PC-9 (cell line): ENCODE measurements at regions not wholly inside any gene's neighbourhood (a gene's known extent, or its start where the extent isn't known, plus 50 kb on each side); places are given as distances from the start of the nearest gene placed in this dataset.

ENCODE experiments used
- BruUV-seq: library from RNA; stranded (reverse); fragments of 400-500 nt; replicated peaks from 2 replicates; lab custom pipeline; 2021; lab: Mats Ljungman, UMichigan
- CTCF ChIA-PET: fragments of 300-600 bp; sonication (Branson Sonifier 250); formaldehyde crosslinking; loops from one replicate; lab custom pipeline; 2022; ENCODE audit warnings: antibody characterized with exemption; lab: Charles Lee
- POLR2A ChIA-PET: fragments of 300-600 bp; sonication (Branson Sonifier 250); formaldehyde crosslinking; loops from one replicate; lab custom pipeline; 2022; ENCODE audit warnings: antibody characterized with exemption; ENCODE audit not compliant: unreplicated experiment; lab: Charles Lee
- DNase-seq, 2 experiments: peaks; one replicate each; pipeline versions ENCODE4 v3.0.0 to v3.0.0-alpha.2; 2015 to 2022; ENCODE audit warnings: mixed read lengths in 1 of 2
- H2AFZ ChIP-seq: fragments of 200-600 bp; sonication (generic); 2 replicates; pipeline ENCODE4 v1.8.1; 2017; ENCODE audit warnings: antibody characterized with exemption
- H3F3A ChIP-seq: fragments of 200-600 bp; sonication (generic); 2 replicates; pipeline ENCODE4 v1.8.1; 2017; ENCODE audit warnings: antibody characterized with exemption, mild to moderate bottlenecking, low read depth; ENCODE audit not compliant: insufficient read depth
- H3K27ac ChIP-seq: fragments of 200-600 bp; sonication (generic); 2 replicates; pipeline ENCODE4 v1.6.1; 2016; ENCODE audit warnings: mixed run types
- H3K27me3 ChIP-seq: fragments of 200-600 bp; sonication (generic); 2 replicates; pipeline ENCODE4 v1.6.1; 2016; ENCODE audit warnings: low read depth, mixed run types; ENCODE audit not compliant: insufficient read depth
- H3K36me3 ChIP-seq: fragments of 200-600 bp; sonication (generic); 2 replicates; pipeline ENCODE4 v1.6.1; 2016; ENCODE audit warnings: low read depth, mixed run types
- H3K4me1 ChIP-seq: fragments of 200-600 bp; sonication (generic); replicated peaks from 2 replicates; pipeline ENCODE4 v1.6.1; 2016; ENCODE audit warnings: mixed run types; ENCODE audit not compliant: insufficient read depth
- H3K4me2 ChIP-seq: fragments of 200-600 bp; sonication (generic); 2 replicates; pipeline ENCODE4 v1.6.1; 2017; ENCODE audit warnings: mixed run types
- H3K4me3 ChIP-seq: fragments of 200-600 bp; sonication (generic); 2 replicates; pipeline ENCODE4 v1.6.1; 2016; ENCODE audit warnings: mixed run types
- H3K79me2 ChIP-seq: fragments of 200-600 bp; sonication (generic); 2 replicates; pipeline ENCODE4 v1.6.1; 2017; ENCODE audit warnings: low read depth, mixed run types
- H3K9me2 ChIP-seq: fragments of 200-600 bp; sonication (generic); 2 replicates; pipeline ENCODE4 v1.8.1; 2017; ENCODE audit warnings: mild to moderate bottlenecking; ENCODE audit not compliant: insufficient read depth
- H3K9me3 ChIP-seq: fragments of 200-600 bp; sonication (generic); 2 replicates; pipeline ENCODE4 v1.8.1; 2016; ENCODE audit warnings: low read depth; ENCODE audit not compliant: insufficient read depth
- H4K20me1 ChIP-seq: fragments of 200-600 bp; sonication (generic); 2 replicates; pipeline ENCODE4 v1.8.1; 2017; ENCODE audit not compliant: insufficient read depth
- CTCF ChIP-seq: fragments of 200-600 bp; sonication (generic); conservative IDR thresholded peaks from 2 replicates; pipeline ENCODE4 v1.6.1; 2017; ENCODE audit warnings: mixed run types, antibody characterized with exemption, mild to moderate bottlenecking, moderate library complexity
- EZH2 ChIP-seq: fragments of 200-600 bp; sonication (generic); IDR thresholded peaks from 2 replicates; pipeline ENCODE4 v1.8.0; 2017; ENCODE audit warnings: antibody characterized with exemption, low read depth
- intact Hi-C: fragments of 100-400 bp; cut with micrococcal nuclease; formaldehyde crosslinking; loops from one replicate; pipeline ENCODE4 v1.10.0; 2022; ENCODE audit not compliant: unreplicated experiment

GRCh38 chr3:30277494-30277893 is 328.9 kb upstream of the TGFBR2 start:
- Histone ChIP-seq H4K20me1 (no peaks in the 10 kb centered on the region), H3K4me2 (no peak overlapping the region), H3K4me1 (no peaks in the 10 kb centered on the region), H3F3A (no peaks in the 10 kb centered on the region), H3K27ac (no peak overlapping the region), H3K9me2 (no peaks in the 10 kb centered on the region), H3K36me3 (no peaks in the 10 kb centered on the region), H3K9me3 (no peaks in the 10 kb centered on the region), H3K27me3 (no peaks in the 10 kb centered on the region), H3K4me3 (no peak overlapping the region), H3K79me2 (no peaks in the 10 kb centered on the region), H2AFZ (no peak overlapping the region)
- intact Hi-C loops, result no loop called here
- POLR2A ChIA-PET, result no interaction called here
- DNase-seq, result no peak
- CTCF ChIA-PET, result no interaction called here
- no TSS peak for BruUV-seq
- TF ChIP-seq EZH2 (no peak), CTCF (no peak)

DNA sequence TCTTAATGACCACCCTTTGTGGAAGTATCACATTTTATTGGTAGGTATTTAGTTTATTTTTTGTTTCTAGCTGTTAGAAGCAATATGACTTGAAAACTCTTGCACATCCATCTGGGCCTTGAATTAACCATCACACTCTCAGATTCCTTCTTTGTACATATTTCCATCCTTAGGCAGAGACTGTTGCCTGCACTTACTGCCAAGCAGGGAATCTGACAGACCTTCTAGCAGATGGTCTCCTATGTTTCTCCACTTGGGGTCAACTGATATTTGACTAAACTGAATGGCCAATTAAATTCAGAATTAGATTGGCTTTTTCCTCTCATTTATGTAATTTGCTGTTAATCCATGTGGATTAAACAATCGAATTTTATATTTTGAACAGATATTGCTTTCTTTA is 324.9 kb upstream of the TGFBR2 start:
- H3K9me3 ChIP-seq, result no peaks in the 10 kb centered on the region
- POLR2A ChIA-PET, result no interaction called here
- H3K4me3 ChIP-seq, result no peak overlapping the region
- BruUV-seq, result no TSS peak
- no peak overlapping the region for H2AFZ ChIP-seq
- H3K27ac ChIP-seq, result no peak overlapping the region
- H3K36me3 ChIP-seq, result no peaks in the 10 kb centered on the region
- H3F3A ChIP-seq, result no peaks in the 10 kb centered on the region
- H3K4me2 ChIP-seq, result no peak overlapping the region
- H4K20me1 ChIP-seq, result no peaks in the 10 kb centered on the region
- CTCF ChIA-PET, result no interaction called here
- intact Hi-C loops, result loop anchor here (5.0 kb wide), 1 partner anchor 84 kb away; no protein-coding TSS in a partner anchor
- H3K27me3 ChIP-seq, result no peaks in the 10 kb centered on the region
- H3K4me1 ChIP-seq, result no peaks in the 10 kb centered on the region
- H3K9me2 ChIP-seq, result no peaks in the 10 kb centered on the region
- no peak for TF ChIP-seq CTCF
- no peak for TF ChIP-seq EZH2
- DNase-seq, result no peak
- no peaks in the 10 kb centered on the region for H3K79me2 ChIP-seq

GRCh38 chr3:30282154-30282696 is 324.2 kb upstream of the TGFBR2 start:
- CTCF ChIA-PET, result no interaction called here
- TF ChIP-seq CTCF (no peak), EZH2 (no peak)
- Histone ChIP-seq H3K27me3 (no peaks in the 10 kb centered on the region), H3K79me2 (no peaks in the 10 kb centered on the region), H3K9me3 (no peaks in the 10 kb centered on the region), H4K20me1 (no peaks in the 10 kb centered on the region), H3K27ac (no peak overlapping the region), H2AFZ (no peak overlapping the region), H3K4me1 (no peaks in the 10 kb centered on the region), H3F3A (no peaks in the 10 kb centered on the region), H3K36me3 (no peaks in the 10 kb centered on the region), H3K9me2 (no peaks in the 10 kb centered on the region), H3K4me3 (no peak overlapping the region), H3K4me2 (no peak overlapping the region)
- peak in 1 of 2 experiments; percentile 12 for DNase-seq
- intact Hi-C loops, result loop anchor here (2.0 to 5.0 kb wide), 2 partner anchors 85 to 257 kb away; no protein-coding TSS in a partner anchor
- POLR2A ChIA-PET, result no interaction called here
- no TSS peak for BruUV-seq
